AG04450 (cell line): ENCODE measurements at regions not wholly inside any gene's neighbourhood (a gene's known extent, or its start where the extent isn't known, plus 50 kb on each side); places are given as distances from the start of the nearest gene placed in this dataset.

Experiments used
- CTCF ChIA-PET: fragments of 300-600, 350-600 bp; formaldehyde crosslinking; extraction: SDS; loops from one replicate; lab custom pipeline; 2022; ENCODE audit warnings: antibody characterized with exemption, inconsistent platforms; lab: Charles Lee
- POLR2A ChIA-PET: fragments of 350-600 bp; formaldehyde crosslinking; extraction: SDS; loops from one replicate; lab custom pipeline; 2021; ENCODE audit warnings: antibody characterized with exemption, inconsistent platforms; lab: Yijun Ruan, JAX
- DNase-seq: peaks from one replicate; pipeline ENCODE4 v3.0.0-alpha.2; 2011; ENCODE audit warnings: low read depth, low spot score
- H3K27ac ChIP-seq: one replicate; pipeline ENCODE4 v1.5.1; 2012; ENCODE audit warnings: low read depth, low read length, control low read depth
- H3K27me3 ChIP-seq: one replicate; pipeline ENCODE4 v1.6.0; 2012; ENCODE audit warnings: low read length; ENCODE audit not compliant: control insufficient read depth, insufficient read depth
- H3K4me3 ChIP-seq: 2 replicates; pipeline ENCODE4 v1.5.1; 2011; ENCODE audit warnings: mild to moderate bottlenecking, low read depth, low read length, control low read depth
- H3K9me3 ChIP-seq: 2 replicates; pipeline ENCODE4 v1.5.1; 2012; ENCODE audit warnings: low read length; ENCODE audit not compliant: control insufficient read depth, insufficient read depth
- TF ChIP-seq, protein P1 (sequence below): IDR thresholded peaks from 2 replicates; pipeline ENCODE4 v1.5.1; 2011; ENCODE audit warnings: low read depth, low read length, control low read depth, inconsistent platforms

DNA sequence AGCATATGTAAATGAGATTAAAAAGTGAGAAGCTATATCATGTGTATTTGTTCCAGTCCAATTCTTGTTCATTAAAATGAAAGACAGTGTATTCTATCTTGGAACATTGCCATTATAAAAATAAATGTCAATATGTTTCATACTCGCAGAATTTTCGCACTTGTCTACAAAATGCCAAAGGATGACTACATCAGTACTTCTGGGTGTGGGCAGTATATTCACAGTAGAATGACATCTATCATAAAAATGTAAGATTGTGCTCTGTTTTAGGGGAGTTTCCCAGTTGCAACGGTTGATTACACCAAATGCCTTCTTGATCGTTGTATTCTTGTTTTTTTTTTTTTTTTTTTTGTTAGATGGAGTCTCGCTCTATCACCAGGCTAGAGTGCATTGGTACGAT, 292.3 kb upstream of the E2F7 start:
- H3K27ac ChIP-seq = no peak overlapping the region
- no peaks in the 10 kb centered on the region for H3K9me3 ChIP-seq
- H3K27me3 ChIP-seq = no peaks in the 10 kb centered on the region
- DNase-seq = no peak
- CTCF ChIA-PET = no interaction called here
- POLR2A ChIA-PET = no interaction called here
- H3K4me3 ChIP-seq = no peak overlapping the region
- TF ChIP-seq, protein P1, sequence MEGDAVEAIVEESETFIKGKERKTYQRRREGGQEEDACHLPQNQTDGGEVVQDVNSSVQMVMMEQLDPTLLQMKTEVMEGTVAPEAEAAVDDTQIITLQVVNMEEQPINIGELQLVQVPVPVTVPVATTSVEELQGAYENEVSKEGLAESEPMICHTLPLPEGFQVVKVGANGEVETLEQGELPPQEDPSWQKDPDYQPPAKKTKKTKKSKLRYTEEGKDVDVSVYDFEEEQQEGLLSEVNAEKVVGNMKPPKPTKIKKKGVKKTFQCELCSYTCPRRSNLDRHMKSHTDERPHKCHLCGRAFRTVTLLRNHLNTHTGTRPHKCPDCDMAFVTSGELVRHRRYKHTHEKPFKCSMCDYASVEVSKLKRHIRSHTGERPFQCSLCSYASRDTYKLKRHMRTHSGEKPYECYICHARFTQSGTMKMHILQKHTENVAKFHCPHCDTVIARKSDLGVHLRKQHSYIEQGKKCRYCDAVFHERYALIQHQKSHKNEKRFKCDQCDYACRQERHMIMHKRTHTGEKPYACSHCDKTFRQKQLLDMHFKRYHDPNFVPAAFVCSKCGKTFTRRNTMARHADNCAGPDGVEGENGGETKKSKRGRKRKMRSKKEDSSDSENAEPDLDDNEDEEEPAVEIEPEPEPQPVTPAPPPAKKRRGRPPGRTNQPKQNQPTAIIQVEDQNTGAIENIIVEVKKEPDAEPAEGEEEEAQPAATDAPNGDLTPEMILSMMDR = no peak

- Histone ChIP-seq H3K9me3 (no peaks in the 10 kb centered on the region), H3K4me3 (no peak overlapping the region), H3K27me3 (no peaks in the 10 kb centered on the region), H3K27ac (no peak overlapping the region)
- ChIA-PET POLR2A (no interaction called here), CTCF (interaction anchor here (1.5 kb wide), 1 partner anchor 305 kb away, joined by 3 read pairs; no protein-coding TSS in a partner anchor)
- no peak for DNase-seq
- TF ChIP-seq, protein P1 = no peak
Observed at GRCh38 chr12:77354766-77355362, 289.5 kb upstream of the E2F7 start.

- no peaks in the 10 kb centered on the region for H3K9me3 ChIP-seq
- ChIA-PET CTCF (interaction anchor here (0.7 to 1.0 kb wide), 2 partner anchors 137 to 168 kb away, joined by 3 read pairs; no protein-coding TSS in a partner anchor), POLR2A (no interaction called here)
- TF ChIP-seq, protein P1 = no peak
- H3K27me3 ChIP-seq = no peaks in the 10 kb centered on the region
- no peak overlapping the region for H3K4me3 ChIP-seq
- no peak for DNase-seq
- no peak overlapping the region for H3K27ac ChIP-seq
Observed at GRCh38 chr12:77352946-77353345, 287.6 kb upstream of the E2F7 start.

- ChIA-PET CTCF (interaction anchor here (0.7 to 1.1 kb wide), 2 partner anchors 10 to 42 kb away, joined by 3 to 5 read pairs; no protein-coding TSS in a partner anchor), POLR2A (no interaction called here)
- Histone ChIP-seq H3K9me3 (no peaks in the 10 kb centered on the region), H3K27ac (no peak overlapping the region), H3K4me3 (no peak overlapping the region), H3K27me3 (no peaks in the 10 kb centered on the region)
- DNase-seq = no peak
- TF ChIP-seq, protein P1 = no peak
Observed at GRCh38 chr12:77351860-77352259, 286.5 kb upstream of the E2F7 start.

- no peak overlapping the region for H3K4me3 ChIP-seq
- TF ChIP-seq, protein P1 = no peak
- H3K27ac ChIP-seq = no peak overlapping the region
- DNase-seq = no peak
- ChIA-PET CTCF (no interaction called here), POLR2A (no interaction called here)
- H3K9me3 ChIP-seq = no peaks in the 10 kb centered on the region
- no peaks in the 10 kb centered on the region for H3K27me3 ChIP-seq
Observed at GRCh38 chr12:77349689-77350370, 284.5 kb upstream of the E2F7 start.
